ENCODE measurements at regions not wholly inside any gene's neighbourhood (a gene's known extent, or its start where the extent isn't known, plus 50 kb on each side); places are given as distances from the start of the nearest gene placed in this dataset.

- H3K36me3 Mint-ChIP-seq, result no peaks in the 10 kb centered on the region
- no peak overlapping the region for H3K27ac ChIP-seq (ENCODE audit: low read depth, low read length)
- no peak overlapping the region for H3K4me3 Mint-ChIP-seq
- H3K27me3 Mint-ChIP-seq, result no peaks in the 10 kb centered on the region
- H3K27me3 ChIP-seq (ENCODE audit: insufficient read depth, low read length, poor library complexity, severe bottlenecking), result no peaks in the 10 kb centered on the region
- H3K36me3 ChIP-seq (ENCODE audit: insufficient read depth, low read length), result no peaks in the 10 kb centered on the region
- ChIA-PET POLR2A (no interaction called here), CTCF (no interaction called here)
- no peak for DNase-seq
- peaks cover 0 to 5% (median 0%) of the 10 kb centered on the region in 5 donors for H3K9me3 Mint-ChIP-seq
- H3K4me3 ChIP-seq (ENCODE audit: low read length), result no peak overlapping the region
- H3K9me3 ChIP-seq (ENCODE audit: low read length), result no peaks in the 10 kb centered on the region
- no peaks in the 10 kb centered on the region for H3K4me1 Mint-ChIP-seq
- no peak overlapping the region for H3K27ac Mint-ChIP-seq
- no peaks in the 10 kb centered on the region for H3K4me1 ChIP-seq (ENCODE audit: insufficient read depth, low read length)
Observed at GRCh38 chr4:79233820-79234219, 92.0 kb downstream of the NAA11 start.

- Mint-ChIP-seq H3K27ac (no peak overlapping the region), H3K36me3 (no peaks in the 10 kb centered on the region), H3K9me3 (peaks cover 0 to 9% (median 3%) of the 10 kb centered on the region in 5 donors), H3K4me3 (no peak overlapping the region), H3K27me3 (no peaks in the 10 kb centered on the region), H3K4me1 (no peaks in the 10 kb centered on the region)
- no peak overlapping the region for H3K4me3 ChIP-seq (ENCODE audit: low read length)
- H3K9me3 ChIP-seq (ENCODE audit: low read length), result no peaks in the 10 kb centered on the region
- ChIA-PET CTCF (no interaction called here), POLR2A (no interaction called here)
- H3K27me3 ChIP-seq (ENCODE audit: insufficient read depth, low read length, poor library complexity, severe bottlenecking), result no peaks in the 10 kb centered on the region
- no peak for DNase-seq
- H3K27ac ChIP-seq (ENCODE audit: low read depth, low read length), result no peak overlapping the region
- no peaks in the 10 kb centered on the region for H3K4me1 ChIP-seq (ENCODE audit: insufficient read depth, low read length)
- no peaks in the 10 kb centered on the region for H3K36me3 ChIP-seq (ENCODE audit: insufficient read depth, low read length)
Observed at GRCh38 chr4:79232540-79232939, 93.3 kb downstream of the NAA11 start.

- Mint-ChIP-seq H3K27ac (no peak overlapping the region), H3K9me3 (peaks cover 3 to 11% (median 5%) of the 10 kb centered on the region in 5 donors), H3K4me3 (no peak overlapping the region), H3K36me3 (no peaks in the 10 kb centered on the region), H3K27me3 (no peaks in the 10 kb centered on the region), H3K4me1 (no peaks in the 10 kb centered on the region)
- POLR2A ChIA-PET, result no interaction called here
- CTCF ChIA-PET, result no interaction called here
- H3K4me3 ChIP-seq (ENCODE audit: low read length), result no peak overlapping the region
- H3K27me3 ChIP-seq (ENCODE audit: insufficient read depth, low read length, poor library complexity, severe bottlenecking), result no peaks in the 10 kb centered on the region
- H3K36me3 ChIP-seq (ENCODE audit: insufficient read depth, low read length), result no peaks in the 10 kb centered on the region
- no peaks in the 10 kb centered on the region for H3K9me3 ChIP-seq (ENCODE audit: low read length)
- no peak overlapping the region for H3K27ac ChIP-seq (ENCODE audit: low read depth, low read length)
- no peak for DNase-seq
- no peaks in the 10 kb centered on the region for H3K4me1 ChIP-seq (ENCODE audit: insufficient read depth, low read length)
Observed at GRCh38 chr4:79227860-79228259, 98.0 kb downstream of the NAA11 start.

DNA sequence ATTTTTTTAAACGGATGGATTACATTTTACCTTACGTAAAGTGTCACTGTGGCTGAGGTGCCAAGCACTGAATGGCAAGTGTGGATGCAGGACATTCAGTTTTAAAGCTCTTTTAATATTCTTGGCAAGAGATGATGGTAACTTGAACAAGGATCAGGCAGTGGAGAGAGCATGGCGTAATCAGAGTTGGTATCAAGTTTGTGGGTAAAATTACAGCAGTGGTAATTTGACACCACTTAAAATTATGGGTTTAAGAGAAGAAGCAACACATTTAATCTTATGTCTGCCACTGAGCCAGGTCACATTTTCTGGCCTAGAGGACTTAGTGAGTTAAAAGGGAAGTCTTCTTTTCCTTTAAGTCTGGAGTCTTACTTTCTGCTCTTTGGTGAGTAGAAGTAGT is 100.5 kb downstream of the NAA11 start:
- Histone ChIP-seq H3K4me3 (ENCODE audit: low read length) (no peak overlapping the region), H3K4me1 (ENCODE audit: insufficient read depth, low read length) (no peaks in the 10 kb centered on the region), H3K27me3 (ENCODE audit: insufficient read depth, low read length, poor library complexity, severe bottlenecking) (no peaks in the 10 kb centered on the region), H3K36me3 (ENCODE audit: insufficient read depth, low read length) (no peaks in the 10 kb centered on the region), H3K27ac (ENCODE audit: low read depth, low read length) (no peak overlapping the region), H3K9me3 (ENCODE audit: low read length) (no peaks in the 10 kb centered on the region)
- CTCF ChIA-PET, result no interaction called here
- DNase-seq, result no peak
- H3K36me3 Mint-ChIP-seq, result no peaks in the 10 kb centered on the region
- H3K4me3 Mint-ChIP-seq, result no peak overlapping the region
- H3K4me1 Mint-ChIP-seq, result no peaks in the 10 kb centered on the region
- H3K9me3 Mint-ChIP-seq, result peaks cover 3 to 11% (median 4%) of the 10 kb centered on the region in 5 donors
- POLR2A ChIA-PET, result no interaction called here
- no peaks in the 10 kb centered on the region for H3K27me3 Mint-ChIP-seq
- no peak overlapping the region for H3K27ac Mint-ChIP-seq

- H3K4me1 Mint-ChIP-seq, result no peaks in the 10 kb centered on the region
- H3K27me3 Mint-ChIP-seq, result no peaks in the 10 kb centered on the region
- ChIA-PET POLR2A (no interaction called here), CTCF (no interaction called here)
- H3K27me3 ChIP-seq (ENCODE audit: insufficient read depth, low read length, poor library complexity, severe bottlenecking), result no peaks in the 10 kb centered on the region
- no peak overlapping the region for H3K27ac ChIP-seq (ENCODE audit: low read depth, low read length)
- peaks cover 3 to 11% (median 4%) of the 10 kb centered on the region in 5 donors for H3K9me3 Mint-ChIP-seq
- no peak overlapping the region for H3K27ac Mint-ChIP-seq
- H3K36me3 ChIP-seq (ENCODE audit: insufficient read depth, low read length), result no peaks in the 10 kb centered on the region
- no peaks in the 10 kb centered on the region for H3K9me3 ChIP-seq (ENCODE audit: low read length)
- H3K36me3 Mint-ChIP-seq, result no peaks in the 10 kb centered on the region
- DNase-seq, result no peak
- no peak overlapping the region for H3K4me3 ChIP-seq (ENCODE audit: low read length)
- no peak overlapping the region for H3K4me3 Mint-ChIP-seq
- no peaks in the 10 kb centered on the region for H3K4me1 ChIP-seq (ENCODE audit: insufficient read depth, low read length)
Observed at GRCh38 chr4:79224777-79225104, 101.1 kb downstream of the NAA11 start.

DNA sequence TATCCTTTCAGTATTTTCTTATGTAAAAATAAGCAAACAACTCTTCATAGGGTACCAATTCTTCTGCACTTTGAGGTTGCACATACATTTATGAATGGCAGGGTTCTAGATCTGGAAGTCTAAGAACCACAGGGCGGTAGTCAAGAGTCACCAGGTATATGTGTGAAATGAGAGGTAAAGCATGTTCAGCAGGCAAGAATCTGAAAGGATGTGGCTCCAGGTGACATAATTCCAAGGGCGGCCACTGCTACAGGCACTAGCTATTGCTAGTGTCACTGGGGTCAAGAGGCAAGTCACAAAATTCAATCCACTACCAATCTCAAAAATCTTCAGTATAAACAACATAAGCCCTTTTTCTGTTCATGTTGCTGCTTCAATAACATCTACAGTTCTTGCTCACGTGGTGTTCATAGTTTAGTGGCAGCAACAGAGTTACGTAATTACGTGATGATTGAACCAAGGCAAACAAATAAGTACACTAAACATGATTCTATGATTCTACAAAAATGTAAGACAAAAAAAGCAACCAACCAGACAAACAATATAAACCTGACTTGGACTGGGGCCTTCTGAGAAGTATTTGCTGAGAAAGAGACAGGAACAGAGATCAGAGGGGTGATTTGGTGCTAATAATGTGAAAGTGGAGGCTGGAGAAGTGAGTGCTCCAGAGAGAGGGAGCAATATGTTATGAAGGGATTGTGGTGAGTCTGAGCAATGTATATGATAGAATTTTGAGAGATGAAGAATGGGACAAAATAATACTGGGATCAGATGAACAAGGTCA is 101.7 kb downstream of the NAA11 start:
- no peaks in the 10 kb centered on the region for H3K9me3 ChIP-seq (ENCODE audit: low read length)
- no peaks in the 10 kb centered on the region for H3K4me1 ChIP-seq (ENCODE audit: insufficient read depth, low read length)
- H3K36me3 ChIP-seq (ENCODE audit: insufficient read depth, low read length), result no peaks in the 10 kb centered on the region
- no peak overlapping the region for H3K4me3 ChIP-seq (ENCODE audit: low read length)
- H3K4me3 Mint-ChIP-seq, result no peak overlapping the region
- H3K9me3 Mint-ChIP-seq, result peaks cover 3 to 11% (median 4%) of the 10 kb centered on the region in 5 donors
- no peaks in the 10 kb centered on the region for H3K27me3 ChIP-seq (ENCODE audit: insufficient read depth, low read length, poor library complexity, severe bottlenecking)
- ChIA-PET POLR2A (no interaction called here), CTCF (no interaction called here)
- no peaks in the 10 kb centered on the region for H3K27me3 Mint-ChIP-seq
- DNase-seq, result no peak
- H3K27ac Mint-ChIP-seq, result no peak overlapping the region
- H3K4me1 Mint-ChIP-seq, result no peaks in the 10 kb centered on the region
- no peaks in the 10 kb centered on the region for H3K36me3 Mint-ChIP-seq
- H3K27ac ChIP-seq (ENCODE audit: low read depth, low read length), result no peak overlapping the region

DNA sequence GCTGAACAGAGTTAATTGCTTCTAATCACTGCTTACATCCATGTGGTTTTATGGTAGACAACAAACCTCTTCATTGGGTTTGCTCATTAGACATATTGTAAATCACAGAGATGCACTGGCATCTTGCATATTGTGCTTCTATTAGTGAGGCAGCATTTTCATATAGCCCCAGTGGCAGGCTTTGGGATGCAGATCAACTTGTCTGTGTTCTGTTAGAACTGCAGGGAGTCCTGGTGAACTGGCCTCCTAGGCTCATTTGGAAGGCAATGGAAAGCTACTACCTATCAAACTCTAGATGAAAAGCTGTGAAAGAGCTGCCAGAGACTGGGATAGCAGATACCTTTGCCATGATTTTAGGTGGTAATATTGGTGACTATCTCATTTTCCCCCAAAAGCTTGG is 108.8 kb downstream of the NAA11 start:
- no peaks in the 10 kb centered on the region for H3K36me3 ChIP-seq (ENCODE audit: insufficient read depth, low read length)
- no peak for DNase-seq
- H3K27me3 ChIP-seq (ENCODE audit: insufficient read depth, low read length, poor library complexity, severe bottlenecking), result no peaks in the 10 kb centered on the region
- Mint-ChIP-seq H3K4me1 (no peaks in the 10 kb centered on the region), H3K27ac (no peak overlapping the region), H3K36me3 (no peaks in the 10 kb centered on the region), H3K9me3 (peaks cover 0 to 2% (median 0%) of the 10 kb centered on the region in 5 donors), H3K4me3 (no peak overlapping the region), H3K27me3 (no peaks in the 10 kb centered on the region)
- H3K9me3 ChIP-seq (ENCODE audit: low read length), result no peaks in the 10 kb centered on the region
- no peaks in the 10 kb centered on the region for H3K4me1 ChIP-seq (ENCODE audit: insufficient read depth, low read length)
- no peak overlapping the region for H3K4me3 ChIP-seq (ENCODE audit: low read length)
- no peak overlapping the region for H3K27ac ChIP-seq (ENCODE audit: low read depth, low read length)
- POLR2A ChIA-PET, result no interaction called here
- CTCF ChIA-PET, result no interaction called here

DNA sequence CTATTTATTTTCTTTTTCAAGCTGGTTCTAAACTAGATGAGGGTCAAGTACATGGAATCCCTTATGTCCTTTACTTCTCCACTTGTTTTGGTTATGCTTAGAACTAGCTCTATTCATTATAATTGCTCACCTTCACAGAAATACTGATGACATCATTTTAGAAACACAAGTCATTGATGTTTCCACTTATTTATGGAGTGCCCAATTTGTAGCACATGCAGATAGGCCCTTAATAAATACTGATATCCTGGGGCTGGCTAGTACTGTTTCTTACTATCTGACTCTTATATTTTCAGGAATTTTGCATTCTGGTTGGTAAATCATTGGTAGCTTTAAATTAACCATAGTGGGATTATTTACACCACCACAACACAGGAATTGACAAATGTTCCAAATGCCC is 112.2 kb downstream of the NAA11 start:
- H3K36me3 ChIP-seq (ENCODE audit: insufficient read depth, low read length), result no peaks in the 10 kb centered on the region
- no peaks in the 10 kb centered on the region for H3K27me3 Mint-ChIP-seq
- no peaks in the 10 kb centered on the region for H3K4me1 ChIP-seq (ENCODE audit: insufficient read depth, low read length)
- no peaks in the 10 kb centered on the region for H3K36me3 Mint-ChIP-seq
- no peak overlapping the region for H3K4me3 Mint-ChIP-seq
- ChIA-PET POLR2A (no interaction called here), CTCF (no interaction called here)
- no peaks in the 10 kb centered on the region for H3K4me1 Mint-ChIP-seq
- H3K9me3 ChIP-seq (ENCODE audit: low read length), result no peaks in the 10 kb centered on the region
- H3K27ac ChIP-seq (ENCODE audit: low read depth, low read length), result peak overlapping the region; percentile 57
- H3K27ac Mint-ChIP-seq, result no peak overlapping the region
- H3K27me3 ChIP-seq (ENCODE audit: insufficient read depth, low read length, poor library complexity, severe bottlenecking), result no peaks in the 10 kb centered on the region
- no peak for DNase-seq
- no peak overlapping the region for H3K4me3 ChIP-seq (ENCODE audit: low read length)
- H3K9me3 Mint-ChIP-seq, result peaks cover 0 to 2% (median 0%) of the 10 kb centered on the region in 5 donors

DNA sequence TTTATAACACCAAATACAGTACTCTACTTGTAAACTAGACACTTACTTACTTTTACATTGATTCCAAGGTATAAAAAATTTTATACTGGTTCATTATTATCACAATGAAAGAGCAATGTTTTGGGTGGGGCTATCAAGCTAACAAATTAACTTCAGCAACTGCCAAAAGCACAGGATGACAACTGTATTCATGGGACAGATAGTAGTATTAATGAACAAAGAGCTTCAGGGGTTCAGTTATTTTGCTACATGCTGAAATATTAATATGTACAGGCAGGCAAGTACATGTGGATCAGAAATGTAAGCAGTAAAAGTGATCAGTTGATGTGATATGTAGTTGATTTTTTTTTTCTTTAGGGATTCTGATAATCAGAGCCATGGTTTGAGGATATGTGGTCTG is 112.9 kb downstream of the NAA11 start:
- Histone ChIP-seq H3K9me3 (ENCODE audit: low read length) (no peaks in the 10 kb centered on the region), H3K4me1 (ENCODE audit: insufficient read depth, low read length) (no peaks in the 10 kb centered on the region), H3K27me3 (ENCODE audit: insufficient read depth, low read length, poor library complexity, severe bottlenecking) (no peaks in the 10 kb centered on the region), H3K4me3 (ENCODE audit: low read length) (no peak overlapping the region), H3K27ac (ENCODE audit: low read depth, low read length) (peak overlapping the region; percentile 49), H3K36me3 (ENCODE audit: insufficient read depth, low read length) (no peaks in the 10 kb centered on the region)
- Mint-ChIP-seq H3K36me3 (no peaks in the 10 kb centered on the region), H3K27ac (peak overlapping the region in 1 of 8 donors; percentile 10), H3K4me3 (no peak overlapping the region), H3K4me1 (no peaks in the 10 kb centered on the region), H3K9me3 (peaks cover 0 to 2% (median 0%) of the 10 kb centered on the region in 5 donors), H3K27me3 (no peaks in the 10 kb centered on the region)
- ChIA-PET POLR2A (no interaction called here), CTCF (no interaction called here)
- DNase-seq, result no peak
